Coronary artery (tissue), 2 donors: ENCODE measurements at regions not wholly inside any gene's neighbourhood (a gene's known extent, or its start where the extent isn't known, plus 50 kb on each side); places are given as distances from the start of the nearest gene placed in this dataset.

Experiments
- DNase-seq: peaks from one replicate; pipeline ENCODE4 v3.0.0-alpha.2; 2017; ENCODE audit warnings: low spot score
- H3K27ac ChIP-seq, 2 donors: fragments of 200-600 bp; sonication (generic); one replicate each; pipeline ENCODE4 v1.5.1; 2016 to 2019
- H3K4me3 ChIP-seq: fragments of 200-600 bp; sonication (generic); 2 replicates; pipeline ENCODE4 v1.5.1; 2016; ENCODE audit warnings: mild to moderate bottlenecking, moderate library complexity
- CTCF ChIP-seq: fragments of 200-600 bp; sonication (generic); IDR thresholded peaks from one replicate; pipeline ENCODE4 v1.5.1; 2019; ENCODE audit warnings: antibody characterized with exemption

- no peak for DNase-seq
- no peak overlapping the region for H3K4me3 ChIP-seq
- no peak overlapping the region for H3K27ac ChIP-seq
- TF ChIP-seq CTCF, result no peak
Observed at GRCh38 chr20:60232380-60232779, 274.2 kb downstream of the CDH26 start.

- H3K27ac ChIP-seq, result no peak overlapping the region
- TF ChIP-seq CTCF, result no peak
- no peak for DNase-seq
- H3K4me3 ChIP-seq, result no peak overlapping the region
Observed at GRCh38 chr20:60233018-60233630, 274.9 kb downstream of the CDH26 start.

GRCh38 chr20:60236613-60237012 is 278.4 kb downstream of the CDH26 start:
- no peak overlapping the region for H3K4me3 ChIP-seq

GRCh38 chr20:60237981-60238380 is 279.8 kb downstream of the CDH26 start:
- no peak for TF ChIP-seq CTCF
- Histone ChIP-seq H3K4me3 (no peak overlapping the region), H3K27ac (no peak overlapping the region)
- no peak for DNase-seq

More at GRCh38 chr20:60236613-60237012, 278.4 kb downstream of the CDH26 start:
- TF ChIP-seq CTCF, result no peak
- no peak for DNase-seq
- H3K27ac ChIP-seq, result no peak overlapping the region

- Histone ChIP-seq H3K27ac (no peak overlapping the region), H3K4me3 (no peak overlapping the region)
- DNase-seq, result no peak
- TF ChIP-seq CTCF, result no peak
Observed at GRCh38 chr20:60238992-60239660, 280.9 kb downstream of the CDH26 start.

- Histone ChIP-seq H3K4me3 (no peak overlapping the region), H3K27ac (no peak overlapping the region)
- no peak for TF ChIP-seq CTCF
- DNase-seq, result no peak
Observed at GRCh38 chr20:60239956-60240355, 281.7 kb downstream of the CDH26 start.

GRCh38 chr20:60240415-60240814 is 282.2 kb downstream of the CDH26 start:
- no peak for TF ChIP-seq CTCF
- Histone ChIP-seq H3K27ac (no peak overlapping the region), H3K4me3 (no peak overlapping the region)
- no peak for DNase-seq
